Activated naive CD4-positive, alpha-beta T cell treated with anti-CD3 and anti-CD28 coated beads for 36 hours (primary cell): ENCODE measurements at regions not wholly inside any gene's neighbourhood (a gene's known extent, or its start where the extent isn't known, plus 50 kb on each side); places are given as distances from the start of the nearest gene placed in this dataset.
"Not testable (repeated sequence)": the region's sequence is repeated elsewhere in the genome, so short reads cannot be mapped to it uniquely, and the experiment has no call there.

ENCODE experiments used
- CTCF ChIA-PET: fragments of 350-600 bp; sonication (Branson Sonifier 250); formaldehyde crosslinking; loops from one replicate; lab custom pipeline; 2021; ENCODE audit warnings: antibody characterized with exemption; lab: Charles Lee
- DNase-seq: peaks from one replicate; pipeline ENCODE4 v3.0.0-alpha.2; 2020
- H3K27ac Mint-ChIP-seq: one replicate; pipeline ENCODE4 v1.8.0; 2021; ENCODE audit warnings: mild to moderate bottlenecking, mixed read lengths
- H3K27me3 Mint-ChIP-seq: one replicate; pipeline ENCODE4 v1.8.0; 2021; ENCODE audit warnings: low read depth, mixed read lengths
- H3K36me3 Mint-ChIP-seq: one replicate; pipeline ENCODE4 v1.8.0; 2021; ENCODE audit warnings: low read depth, mixed read lengths
- H3K4me1 Mint-ChIP-seq: one replicate; pipeline ENCODE4 v1.8.0; 2021; ENCODE audit warnings: low read depth, mixed read lengths
- H3K4me3 Mint-ChIP-seq: one replicate; pipeline ENCODE4 v1.8.0; 2021; ENCODE audit warnings: mild to moderate bottlenecking, moderate library complexity, mixed read lengths
- H3K9me3 Mint-ChIP-seq: one replicate; pipeline ENCODE4 v1.8.0; 2021; ENCODE audit warnings: mixed read lengths
- intact Hi-C: fragments of 100-400 bp; cut with micrococcal nuclease; formaldehyde crosslinking; loops from one replicate; pipeline ENCODE4 v1.15.1; 2023

GRCh38 chr11:50278756-50279155 lies 246.1 kb downstream of the OR4C45 start:
- Mint-ChIP-seq H3K9me3 (peaks cover 19% of the 10 kb centered on the region), H3K36me3 (no peaks in the 10 kb centered on the region), H3K4me1 (no peaks in the 10 kb centered on the region), H3K27ac (no peak overlapping the region), H3K4me3 (no peak overlapping the region), H3K27me3 (no peaks in the 10 kb centered on the region)
- intact Hi-C loops: no loop called here
- no peak for DNase-seq
- CTCF ChIA-PET: no interaction called here

DNA sequence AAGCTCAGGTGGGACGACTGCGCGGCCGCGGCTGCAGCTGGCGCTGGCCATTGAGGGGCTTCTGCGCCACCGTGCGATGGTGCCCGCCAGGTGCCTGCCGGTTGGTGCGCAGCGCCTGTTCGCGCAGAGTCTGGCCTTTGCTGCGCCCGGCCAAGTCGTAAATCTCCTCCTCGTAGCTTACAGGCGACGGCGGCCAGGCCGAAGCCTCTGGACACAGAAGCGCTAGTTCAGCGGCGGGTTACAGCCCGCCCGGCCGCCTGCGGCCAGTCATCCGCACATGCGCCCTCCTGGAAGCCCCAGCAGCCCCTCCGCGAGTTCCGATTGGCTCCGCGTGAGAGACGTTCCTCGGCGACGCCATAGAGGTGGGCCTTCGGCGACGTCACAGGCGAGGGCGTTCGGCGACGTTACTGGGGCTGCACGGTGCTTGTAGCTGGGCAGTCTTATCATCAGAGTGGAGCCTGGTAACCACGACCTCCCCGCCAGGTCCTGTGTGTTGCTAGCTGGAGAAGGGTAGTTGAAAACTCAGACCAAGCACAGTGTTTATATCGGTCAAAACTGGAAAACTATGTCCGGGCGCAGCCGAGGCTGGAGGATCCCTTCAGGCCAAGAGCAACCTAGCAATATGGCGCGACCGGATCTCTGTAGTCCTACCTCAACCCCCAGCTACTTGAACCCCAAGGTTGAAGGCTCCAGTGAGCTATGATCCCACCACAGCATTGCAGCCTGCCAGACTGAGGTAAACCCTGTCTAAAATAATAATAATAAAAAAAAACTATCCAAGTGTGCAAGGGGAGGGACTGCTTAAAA lies 265.7 kb downstream of the OR4C45 start:
- Mint-ChIP-seq H3K27ac (no peak overlapping the region), H3K9me3 (no peaks in the 10 kb centered on the region), H3K4me1 (no peaks in the 10 kb centered on the region), H3K36me3 (no peaks in the 10 kb centered on the region), H3K27me3 (no peaks in the 10 kb centered on the region), H3K4me3 (no peak overlapping the region)
- CTCF ChIA-PET: no interaction called here
- intact Hi-C loops: no loop called here
- DNase-seq: no peak

- H3K4me3 Mint-ChIP-seq, CTCF ChIA-PET, H3K36me3 Mint-ChIP-seq, H3K27me3 Mint-ChIP-seq, DNase-seq, intact Hi-C loops, H3K4me1 Mint-ChIP-seq, H3K27ac Mint-ChIP-seq: not testable (repeated sequence)
- peaks cover 29% of the 10 kb centered on the region for H3K9me3 Mint-ChIP-seq
These were observed 298.0 kb downstream of the OR4C45 start for GRCh38 chr11:50330723-50331122.

DNA sequence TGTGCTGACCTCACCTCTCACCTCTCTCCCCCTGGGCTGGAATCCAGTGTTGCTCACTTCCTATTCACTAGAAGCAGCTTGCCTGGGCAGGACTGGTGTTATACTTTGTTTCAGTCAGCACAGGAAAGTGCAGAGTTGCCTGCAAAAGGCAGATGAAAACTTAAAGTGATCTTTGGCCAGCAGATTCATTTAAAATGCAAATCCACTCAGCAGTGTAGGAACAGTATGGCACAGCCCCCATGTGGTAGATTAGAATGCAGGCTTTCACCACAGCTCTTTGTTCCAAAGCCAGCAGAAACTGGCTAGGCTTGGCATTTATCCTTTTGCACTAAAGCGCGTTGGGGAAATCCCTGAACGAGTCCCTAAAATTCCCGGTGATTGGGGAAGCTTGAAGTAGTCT lies 301.2 kb downstream of the OR4C45 start:
- Mint-ChIP-seq H3K36me3 (no peaks in the 10 kb centered on the region), H3K4me1 (no peaks in the 10 kb centered on the region), H3K27me3 (no peaks in the 10 kb centered on the region), H3K27ac (no peak overlapping the region), H3K4me3 (no peak overlapping the region), H3K9me3 (peaks cover 10% of the 10 kb centered on the region)
- CTCF ChIA-PET: no interaction called here
- no peak for DNase-seq
- intact Hi-C loops: no loop called here

- H3K27me3 Mint-ChIP-seq, H3K4me1 Mint-ChIP-seq, H3K9me3 Mint-ChIP-seq, DNase-seq, H3K36me3 Mint-ChIP-seq, H3K4me3 Mint-ChIP-seq, H3K27ac Mint-ChIP-seq, intact Hi-C loops: not testable (repeated sequence)
- CTCF ChIA-PET: interaction anchor here (0.7 kb wide), 1 partner anchor 600 kb away, joined by 6 read pairs; no protein-coding TSS in a partner anchor
These were observed 304.8 kb downstream of the OR4C45 start for GRCh38 chr11:50337432-50337831.

DNA sequence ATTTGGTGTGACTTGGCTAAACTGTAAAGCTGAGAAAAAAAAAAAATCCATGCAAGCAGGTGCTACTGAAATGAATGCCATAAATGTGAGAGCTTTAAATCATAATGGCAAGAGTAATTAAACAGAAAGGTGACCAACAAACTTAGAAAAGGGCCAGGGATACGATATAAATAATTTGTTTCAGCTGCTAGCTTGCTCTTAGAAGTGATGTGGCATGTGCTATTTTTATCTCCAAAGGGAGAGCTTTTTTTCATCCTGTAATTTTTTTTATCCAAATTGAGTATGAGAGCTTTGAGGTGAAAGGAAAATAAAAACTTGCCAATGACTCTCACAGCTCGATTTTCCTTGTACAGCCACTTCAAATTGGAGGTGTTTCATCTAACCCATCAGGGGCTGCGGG lies 315.3 kb downstream of the OR4C45 start:
- H3K4me1 Mint-ChIP-seq, H3K4me3 Mint-ChIP-seq, H3K27me3 Mint-ChIP-seq, H3K9me3 Mint-ChIP-seq, H3K27ac Mint-ChIP-seq, H3K36me3 Mint-ChIP-seq, DNase-seq, CTCF ChIA-PET, intact Hi-C loops: not testable (repeated sequence)

GRCh38 chr11:50379484-50379883 lies 346.8 kb downstream of the OR4C45 start:
- no peak overlapping the region for H3K4me3 Mint-ChIP-seq
- H3K9me3 Mint-ChIP-seq: peaks cover 38% of the 10 kb centered on the region
- no peak for DNase-seq
- intact Hi-C loops: no loop called here
- CTCF ChIA-PET: no interaction called here
- peaks cover 10% of the 10 kb centered on the region for H3K36me3 Mint-ChIP-seq
- H3K27me3 Mint-ChIP-seq: no peaks in the 10 kb centered on the region
- H3K4me1 Mint-ChIP-seq: no peaks in the 10 kb centered on the region
- no peak overlapping the region for H3K27ac Mint-ChIP-seq

DNA sequence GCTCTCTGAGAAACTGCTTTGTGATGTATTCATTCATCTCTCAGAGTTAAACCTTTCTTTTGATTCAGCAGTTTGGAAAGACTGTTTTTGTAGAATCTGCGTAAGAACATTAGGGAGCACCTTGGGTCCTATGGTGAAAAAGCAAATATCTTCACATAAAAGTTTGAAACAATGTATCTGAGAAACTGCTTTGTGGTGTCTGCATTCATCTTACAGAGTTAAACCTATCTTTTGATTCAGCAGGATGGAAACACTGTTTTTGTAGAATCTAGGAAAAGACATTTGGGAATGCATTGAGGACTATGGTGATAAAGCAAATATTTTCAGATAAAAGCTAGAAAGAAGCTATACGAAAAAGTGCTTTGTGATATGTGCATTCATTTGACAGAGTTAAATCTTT lies 361.3 kb downstream of the OR4C45 start:
- no peak for DNase-seq
- intact Hi-C loops: no loop called here
- CTCF ChIA-PET: no interaction called here
- no peaks in the 10 kb centered on the region for H3K4me1 Mint-ChIP-seq
- peaks cover 34% of the 10 kb centered on the region for H3K9me3 Mint-ChIP-seq
- H3K36me3 Mint-ChIP-seq: peaks cover 11% of the 10 kb centered on the region
- no peak overlapping the region for H3K4me3 Mint-ChIP-seq
- H3K27ac Mint-ChIP-seq: no peak overlapping the region
- no peaks in the 10 kb centered on the region for H3K27me3 Mint-ChIP-seq

DNA sequence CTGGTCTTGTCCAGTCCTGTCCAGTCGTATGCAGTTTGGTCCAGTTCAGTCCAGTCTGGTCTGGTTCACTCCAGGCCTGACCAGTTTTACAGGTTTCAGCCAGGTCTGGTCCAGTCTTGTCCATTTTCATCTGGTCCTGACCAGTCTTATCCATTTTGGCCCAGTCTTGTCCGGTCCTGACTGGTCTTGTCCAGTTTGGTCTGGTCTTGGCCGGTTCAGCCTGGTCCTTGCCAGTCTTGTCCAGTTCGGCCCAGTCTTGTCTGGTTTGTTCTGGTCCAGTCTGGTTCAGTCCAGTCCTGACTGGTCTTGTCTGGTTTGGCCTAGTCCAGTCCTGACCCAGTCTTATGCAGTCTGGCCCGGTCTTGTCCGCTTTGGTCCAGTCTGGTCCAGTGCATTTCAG lies 380.2 kb downstream of the OR4C45 start:
- Mint-ChIP-seq H3K9me3 (peaks cover 15% of the 10 kb centered on the region), H3K27me3 (no peaks in the 10 kb centered on the region), H3K4me3 (no peak overlapping the region), H3K27ac (no peak overlapping the region), H3K4me1 (no peaks in the 10 kb centered on the region), H3K36me3 (no peaks in the 10 kb centered on the region)
- peak; percentile 4 for DNase-seq
- CTCF ChIA-PET: no interaction called here
- intact Hi-C loops: no loop called here

GRCh38 chr11:50423208-50423607 lies 390.5 kb downstream of the OR4C45 start:
- no peak for DNase-seq
- H3K36me3 Mint-ChIP-seq: no peaks in the 10 kb centered on the region
- H3K9me3 Mint-ChIP-seq: peaks cover 3% of the 10 kb centered on the region
- CTCF ChIA-PET: no interaction called here
- no peaks in the 10 kb centered on the region for H3K27me3 Mint-ChIP-seq
- no peak overlapping the region for H3K4me3 Mint-ChIP-seq
- intact Hi-C loops: no loop called here
- H3K4me1 Mint-ChIP-seq: no peaks in the 10 kb centered on the region
- no peak overlapping the region for H3K27ac Mint-ChIP-seq
